Hepatocyte (in vitro differentiated cells): ENCODE measurements at regions not wholly inside any gene's neighbourhood (a gene's known extent, or its start where the extent isn't known, plus 50 kb on each side); places are given as distances from the start of the nearest gene placed in this dataset.

Experiments
- EZH2 ChIP-seq: fragments of 200-600 bp; sonication (generic); IDR thresholded peaks from 2 replicates; pipeline ENCODE4 v1.6.1; 2016; ENCODE audit warnings: antibody characterized with exemption, mild to moderate bottlenecking, borderline replicate concordance
- EZH2phosphoT487 ChIP-seq: fragments of 200-600 bp; sonication (generic); IDR thresholded peaks from one replicate; pipeline ENCODE4 v1.6.1; 2018; ENCODE audit warnings: antibody characterized with exemption, mild to moderate bottlenecking, low read depth, moderate library complexity; ENCODE audit not compliant: unreplicated experiment, severe bottlenecking
- TF ChIP-seq, protein P1 (sequence below): fragments of 200-600 bp; sonication (generic); IDR thresholded peaks from 2 replicates; pipeline ENCODE4 v1.5.1; 2016; ENCODE audit warnings: antibody characterized with exemption, mild to moderate bottlenecking; ENCODE audit not compliant: poor library complexity

DNA sequence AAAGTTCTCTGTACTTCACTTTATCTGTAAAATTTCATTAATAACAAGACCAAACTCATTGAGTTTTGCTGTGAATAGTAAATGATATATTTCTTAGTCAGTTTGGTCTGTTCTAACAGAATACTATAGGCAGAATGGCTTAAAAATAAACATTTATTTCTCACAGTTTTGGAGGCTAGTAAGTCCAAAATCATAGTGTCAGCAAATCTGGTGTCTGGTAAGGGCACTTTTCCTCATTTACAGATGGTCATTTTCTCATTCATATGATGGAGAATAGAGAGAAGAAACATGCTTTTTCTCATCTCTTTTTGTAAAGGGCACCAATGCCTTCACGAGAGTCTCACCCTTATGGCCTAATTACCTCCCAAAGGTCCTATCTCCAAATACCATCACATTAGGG lies 415.1 kb downstream of the FAM133A start:
- TF ChIP-seq, protein P1, sequence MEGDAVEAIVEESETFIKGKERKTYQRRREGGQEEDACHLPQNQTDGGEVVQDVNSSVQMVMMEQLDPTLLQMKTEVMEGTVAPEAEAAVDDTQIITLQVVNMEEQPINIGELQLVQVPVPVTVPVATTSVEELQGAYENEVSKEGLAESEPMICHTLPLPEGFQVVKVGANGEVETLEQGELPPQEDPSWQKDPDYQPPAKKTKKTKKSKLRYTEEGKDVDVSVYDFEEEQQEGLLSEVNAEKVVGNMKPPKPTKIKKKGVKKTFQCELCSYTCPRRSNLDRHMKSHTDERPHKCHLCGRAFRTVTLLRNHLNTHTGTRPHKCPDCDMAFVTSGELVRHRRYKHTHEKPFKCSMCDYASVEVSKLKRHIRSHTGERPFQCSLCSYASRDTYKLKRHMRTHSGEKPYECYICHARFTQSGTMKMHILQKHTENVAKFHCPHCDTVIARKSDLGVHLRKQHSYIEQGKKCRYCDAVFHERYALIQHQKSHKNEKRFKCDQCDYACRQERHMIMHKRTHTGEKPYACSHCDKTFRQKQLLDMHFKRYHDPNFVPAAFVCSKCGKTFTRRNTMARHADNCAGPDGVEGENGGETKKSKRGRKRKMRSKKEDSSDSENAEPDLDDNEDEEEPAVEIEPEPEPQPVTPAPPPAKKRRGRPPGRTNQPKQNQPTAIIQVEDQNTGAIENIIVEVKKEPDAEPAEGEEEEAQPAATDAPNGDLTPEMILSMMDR: no peak
- TF ChIP-seq EZH2: no peak
- TF ChIP-seq EZH2phosphoT487: no peak
